Thoracic aorta (tissue), 2 donors: ENCODE measurements at regions not wholly inside any gene's neighbourhood (a gene's known extent, or its start where the extent isn't known, plus 50 kb on each side); places are given as distances from the start of the nearest gene placed in this dataset.
"Not testable (repeated sequence)": the region's sequence is repeated elsewhere in the genome, so short reads cannot be mapped to it uniquely, and the experiment has no call there.

Experiments
- ATAC-seq: fragments of 150-250 bp; one replicate; pipeline ENCODE4 v1.8.0; 2017; ENCODE audit warnings: low read depth; ENCODE audit not compliant: insufficient number of reproducible peaks, low FRiP score
- DNase-seq: peaks from one replicate; pipeline ENCODE4 v3.0.0-alpha.2; 2020; ENCODE audit warnings: low spot score
- H3K27ac ChIP-seq, 2 donors: fragments of 200-600 bp; sonication (generic); 1 replicate in 1 of 2; 2 replicates in 1 of 2; pipeline ENCODE4 v1.5.1; 2016; ENCODE audit warnings: mild to moderate bottlenecking in 2 of 2, moderate library complexity in 2 of 2
- H3K27me3 ChIP-seq: fragments of 200-600 bp; sonication (generic); replicated peaks from 2 replicates; pipeline ENCODE4 v1.6.0; 2016; ENCODE audit warnings: mild to moderate bottlenecking; ENCODE audit not compliant: insufficient read depth
- H3K36me3 ChIP-seq: fragments of 200-600 bp; sonication (generic); one replicate; pipeline ENCODE4 v1.5.1; 2016
- H3K4me1 ChIP-seq, 2 donors: fragments of 200-600 bp; sonication (generic); 1 replicate in 1 of 2; 2 replicates in 1 of 2; pipeline versions ENCODE4 v1.5.1 to v1.6.0; 2016; ENCODE audit warnings: low read depth in 2 of 2, mild to moderate bottlenecking in 1 of 2; ENCODE audit not compliant: control insufficient read depth in 1 of 2
- H3K4me3 ChIP-seq: fragments of 200-600 bp; sonication (generic); 2 replicates; pipeline ENCODE4 v1.5.1; 2016; ENCODE audit warnings: mild to moderate bottlenecking
- H3K9me3 ChIP-seq: fragments of 200-600 bp; sonication (generic); 2 replicates; pipeline ENCODE4 v1.5.1; 2016
- TF ChIP-seq, protein P1 (sequence below): fragments of 200-600 bp; sonication (generic); IDR thresholded peaks from one replicate; pipeline ENCODE4 v1.5.1; 2019; ENCODE audit warnings: antibody characterized with exemption

GRCh38 chr14:46444666-46445065, 206.9 kb downstream of the RPL10L start:
- no peaks in the 10 kb centered on the region for H3K4me1 ChIP-seq
- no peak overlapping the region for H3K27ac ChIP-seq
- no peaks in the 10 kb centered on the region for H3K9me3 ChIP-seq
- no peaks in the 10 kb centered on the region for H3K27me3 ChIP-seq
- H3K4me3 ChIP-seq, result no peak overlapping the region
- TF ChIP-seq, protein P1, sequence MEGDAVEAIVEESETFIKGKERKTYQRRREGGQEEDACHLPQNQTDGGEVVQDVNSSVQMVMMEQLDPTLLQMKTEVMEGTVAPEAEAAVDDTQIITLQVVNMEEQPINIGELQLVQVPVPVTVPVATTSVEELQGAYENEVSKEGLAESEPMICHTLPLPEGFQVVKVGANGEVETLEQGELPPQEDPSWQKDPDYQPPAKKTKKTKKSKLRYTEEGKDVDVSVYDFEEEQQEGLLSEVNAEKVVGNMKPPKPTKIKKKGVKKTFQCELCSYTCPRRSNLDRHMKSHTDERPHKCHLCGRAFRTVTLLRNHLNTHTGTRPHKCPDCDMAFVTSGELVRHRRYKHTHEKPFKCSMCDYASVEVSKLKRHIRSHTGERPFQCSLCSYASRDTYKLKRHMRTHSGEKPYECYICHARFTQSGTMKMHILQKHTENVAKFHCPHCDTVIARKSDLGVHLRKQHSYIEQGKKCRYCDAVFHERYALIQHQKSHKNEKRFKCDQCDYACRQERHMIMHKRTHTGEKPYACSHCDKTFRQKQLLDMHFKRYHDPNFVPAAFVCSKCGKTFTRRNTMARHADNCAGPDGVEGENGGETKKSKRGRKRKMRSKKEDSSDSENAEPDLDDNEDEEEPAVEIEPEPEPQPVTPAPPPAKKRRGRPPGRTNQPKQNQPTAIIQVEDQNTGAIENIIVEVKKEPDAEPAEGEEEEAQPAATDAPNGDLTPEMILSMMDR, result no peak
- DNase-seq, result no peak
- no peak for ATAC-seq
- H3K36me3 ChIP-seq, result no peaks in the 10 kb centered on the region

DNA sequence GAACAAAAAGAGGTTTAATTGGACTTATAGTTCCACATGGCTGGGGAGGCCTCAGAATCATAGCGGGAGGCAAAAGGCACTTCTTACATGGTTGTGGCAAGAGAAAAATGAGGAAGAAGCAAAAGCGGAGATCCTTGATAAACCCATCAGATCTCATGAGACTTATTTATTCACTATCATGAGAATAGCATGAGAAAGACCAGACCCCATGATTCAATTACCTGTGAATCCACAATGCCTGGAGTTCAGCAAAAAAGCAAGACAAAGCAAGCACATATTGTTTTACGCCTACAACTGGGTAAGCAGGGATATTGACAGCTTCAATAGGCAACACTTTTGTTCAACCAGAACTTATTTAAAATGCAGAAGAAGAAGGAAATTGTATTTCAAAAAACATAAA, 218.2 kb downstream of the RPL10L start:
- Histone ChIP-seq H3K27me3 (no peaks in the 10 kb centered on the region), H3K9me3 (no peaks in the 10 kb centered on the region), H3K4me3 (no peak overlapping the region), H3K27ac (no peak overlapping the region), H3K36me3 (no peaks in the 10 kb centered on the region), H3K4me1 (no peaks in the 10 kb centered on the region)
- ATAC-seq (no peak), DNase-seq (no peak)
- TF ChIP-seq, protein P1, result no peak

- Histone ChIP-seq H3K36me3 (no peaks in the 10 kb centered on the region), H3K27ac (no peak overlapping the region), H3K9me3 (no peaks in the 10 kb centered on the region), H3K4me1 (no peaks in the 10 kb centered on the region), H3K27me3 (no peaks in the 10 kb centered on the region), H3K4me3 (no peak overlapping the region)
- ATAC-seq (no peak), DNase-seq (no peak)
- TF ChIP-seq, protein P1, result no peak
Observed at GRCh38 chr14:46432516-46432915, 219.1 kb downstream of the RPL10L start.

DNA sequence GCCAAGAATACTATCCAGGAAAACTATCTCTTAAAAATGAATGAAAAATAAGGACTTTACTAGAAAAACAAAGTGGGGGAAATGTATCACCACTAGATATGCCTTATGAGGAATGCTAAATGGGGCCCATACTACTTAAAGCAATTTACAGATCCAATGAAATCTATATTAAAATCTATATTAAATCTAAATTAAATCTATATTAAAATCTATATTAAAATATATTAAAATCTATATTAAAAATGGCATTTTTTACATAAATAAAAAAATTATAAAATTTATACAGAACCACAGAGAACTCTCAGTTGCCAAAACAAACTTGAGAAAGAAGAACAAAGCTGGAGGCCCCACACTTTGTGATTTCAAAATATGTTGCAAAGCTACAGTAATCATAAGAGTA, 234.5 kb downstream of the RPL10L start:
- H3K36me3 ChIP-seq, result no peaks in the 10 kb centered on the region
- H3K4me1 ChIP-seq, result no peaks in the 10 kb centered on the region
- no peak overlapping the region for H3K27ac ChIP-seq
- H3K27me3 ChIP-seq, result no peaks in the 10 kb centered on the region
- TF ChIP-seq, protein P1, result no peak
- ATAC-seq (no peak), DNase-seq (no peak)
- H3K9me3 ChIP-seq, result no peaks in the 10 kb centered on the region
- no peak overlapping the region for H3K4me3 ChIP-seq

- no peak for DNase-seq
- no peak for ATAC-seq
Observed at GRCh38 chr14:46404865-46405811, 246.4 kb downstream of the RPL10L start.

GRCh38 chr14:46402001-46402690, 249.4 kb downstream of the RPL10L start:
- H3K36me3 ChIP-seq, H3K27me3 ChIP-seq, H3K4me1 ChIP-seq, ATAC-seq, H3K9me3 ChIP-seq, DNase-seq, H3K4me3 ChIP-seq, H3K27ac ChIP-seq: not testable (repeated sequence)

More at GRCh38 chr14:46404865-46405811, 246.4 kb downstream of the RPL10L start:
- Histone ChIP-seq H3K4me1 (no peaks in the 10 kb centered on the region), H3K27me3 (no peaks in the 10 kb centered on the region), H3K9me3 (no peaks in the 10 kb centered on the region), H3K4me3 (no peak overlapping the region), H3K36me3 (no peaks in the 10 kb centered on the region), H3K27ac (no peak overlapping the region)
- TF ChIP-seq, protein P1, result no peak
